Peyer's patch (tissue), 4 donors: ENCODE measurements at regions not wholly inside any gene's neighbourhood (a gene's known extent, or its start where the extent isn't known, plus 50 kb on each side); places are given as distances from the start of the nearest gene placed in this dataset.

Source experiments
- CTCF ChIP-seq, 6 experiments: fragments of 450-650 bp in 4 of 6; fragments of 200-600 bp in 2 of 6; sonication (generic) in 1 of 6; IDR thresholded peaks; one replicate each; pipeline ENCODE4 v1.5.1; 2017 to 2019; ENCODE audit warnings: antibody characterized with exemption in 6 of 6, mild to moderate bottlenecking in 3 of 6, moderate library complexity in 1 of 6
- POLR2A ChIP-seq, 2 donors: fragments of 450-650 bp; IDR thresholded peaks; one replicate each; pipeline ENCODE4 v1.5.1; 2017; ENCODE audit warnings: antibody characterized with exemption in 2 of 2, mild to moderate bottlenecking in 2 of 2, moderate library complexity in 2 of 2

- TF ChIP-seq CTCF (IDR thresholded peaks at IDR 0.05) (no peak), POLR2A (IDR thresholded peaks at IDR 0.05) (no peak)
Measured at GRCh38 chr1:208778417-208778816, 534.2 kb upstream of the PLXNA2 start.
